SU-DHL-6 (cell line): ENCODE measurements at regions not wholly inside any gene's neighbourhood (a gene's known extent, or its start where the extent isn't known, plus 50 kb on each side); places are given as distances from the start of the nearest gene placed in this dataset.

ENCODE experiments used
- EZH2phosphoT487 ChIP-seq: fragments of 200-600 bp; sonication (generic), shearing (Covaris generic); conservative IDR thresholded peaks from 2 replicates; pipeline ENCODE4 v1.6.1; 2018; ENCODE audit warnings: mild to moderate bottlenecking, antibody characterized with exemption, low read length, moderate library complexity, mixed read lengths
- TF ChIP-seq, protein P1 (sequence below): fragments of 200-600 bp; sonication (generic); IDR thresholded peaks from one replicate; pipeline ENCODE4 v1.5.1; 2017; ENCODE audit warnings: antibody characterized with exemption, mild to moderate bottlenecking, low read length, moderate library complexity; ENCODE audit not compliant: insufficient read depth, poor library complexity, severe bottlenecking

- TF ChIP-seq, protein P1, sequence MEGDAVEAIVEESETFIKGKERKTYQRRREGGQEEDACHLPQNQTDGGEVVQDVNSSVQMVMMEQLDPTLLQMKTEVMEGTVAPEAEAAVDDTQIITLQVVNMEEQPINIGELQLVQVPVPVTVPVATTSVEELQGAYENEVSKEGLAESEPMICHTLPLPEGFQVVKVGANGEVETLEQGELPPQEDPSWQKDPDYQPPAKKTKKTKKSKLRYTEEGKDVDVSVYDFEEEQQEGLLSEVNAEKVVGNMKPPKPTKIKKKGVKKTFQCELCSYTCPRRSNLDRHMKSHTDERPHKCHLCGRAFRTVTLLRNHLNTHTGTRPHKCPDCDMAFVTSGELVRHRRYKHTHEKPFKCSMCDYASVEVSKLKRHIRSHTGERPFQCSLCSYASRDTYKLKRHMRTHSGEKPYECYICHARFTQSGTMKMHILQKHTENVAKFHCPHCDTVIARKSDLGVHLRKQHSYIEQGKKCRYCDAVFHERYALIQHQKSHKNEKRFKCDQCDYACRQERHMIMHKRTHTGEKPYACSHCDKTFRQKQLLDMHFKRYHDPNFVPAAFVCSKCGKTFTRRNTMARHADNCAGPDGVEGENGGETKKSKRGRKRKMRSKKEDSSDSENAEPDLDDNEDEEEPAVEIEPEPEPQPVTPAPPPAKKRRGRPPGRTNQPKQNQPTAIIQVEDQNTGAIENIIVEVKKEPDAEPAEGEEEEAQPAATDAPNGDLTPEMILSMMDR, result no peak
- no peak for TF ChIP-seq EZH2phosphoT487
Observed at GRCh38 chr10:21034241-21034640, 137.1 kb upstream of the NEBL start.
